DND-41 (cell line): ENCODE measurements at regions not wholly inside any gene's neighbourhood (a gene's known extent, or its start where the extent isn't known, plus 50 kb on each side); places are given as distances from the start of the nearest gene placed in this dataset.

Source experiments
- EZH2 ChIP-seq: IDR thresholded peaks from 3 replicates; pipeline ENCODE4 v1.6.1; 2012; ENCODE audit warnings: borderline replicate concordance, low read depth, mild to moderate bottlenecking, moderate library complexity, low read length, inconsistent platforms; ENCODE audit not compliant: severe bottlenecking
- TF ChIP-seq, protein P1 (sequence below): IDR thresholded peaks from 2 replicates; pipeline ENCODE4 v1.5.1; 2012; ENCODE audit warnings: borderline replicate concordance, low read length, moderate library complexity, mild to moderate bottlenecking; ENCODE audit not compliant: poor library complexity, severe bottlenecking; ENCODE audit errors: extremely low read depth

GRCh38 chr16:76854234-76854633 lies 336.8 kb upstream of the MON1B start:
- TF ChIP-seq, protein P1, sequence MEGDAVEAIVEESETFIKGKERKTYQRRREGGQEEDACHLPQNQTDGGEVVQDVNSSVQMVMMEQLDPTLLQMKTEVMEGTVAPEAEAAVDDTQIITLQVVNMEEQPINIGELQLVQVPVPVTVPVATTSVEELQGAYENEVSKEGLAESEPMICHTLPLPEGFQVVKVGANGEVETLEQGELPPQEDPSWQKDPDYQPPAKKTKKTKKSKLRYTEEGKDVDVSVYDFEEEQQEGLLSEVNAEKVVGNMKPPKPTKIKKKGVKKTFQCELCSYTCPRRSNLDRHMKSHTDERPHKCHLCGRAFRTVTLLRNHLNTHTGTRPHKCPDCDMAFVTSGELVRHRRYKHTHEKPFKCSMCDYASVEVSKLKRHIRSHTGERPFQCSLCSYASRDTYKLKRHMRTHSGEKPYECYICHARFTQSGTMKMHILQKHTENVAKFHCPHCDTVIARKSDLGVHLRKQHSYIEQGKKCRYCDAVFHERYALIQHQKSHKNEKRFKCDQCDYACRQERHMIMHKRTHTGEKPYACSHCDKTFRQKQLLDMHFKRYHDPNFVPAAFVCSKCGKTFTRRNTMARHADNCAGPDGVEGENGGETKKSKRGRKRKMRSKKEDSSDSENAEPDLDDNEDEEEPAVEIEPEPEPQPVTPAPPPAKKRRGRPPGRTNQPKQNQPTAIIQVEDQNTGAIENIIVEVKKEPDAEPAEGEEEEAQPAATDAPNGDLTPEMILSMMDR, result no peak
- no peak for TF ChIP-seq EZH2
